GM12891 (cell line): ENCODE measurements at regions not wholly inside any gene's neighbourhood (a gene's known extent, or its start where the extent isn't known, plus 50 kb on each side); places are given as distances from the start of the nearest gene placed in this dataset.

Experiments
- DNase-seq: peaks from one replicate; pipeline ENCODE4 v3.0.0; 2011; ENCODE audit warnings: low spot score; ENCODE audit not compliant: insufficient read length
- FAIRE-seq: peaks from 2 replicates; lab custom pipeline; 2011; peaks lifted over from hg19 to GRCh38; lab: Jason Lieb, UNC
- PAX5 ChIP-seq: IDR thresholded peaks from 2 replicates; pipeline ENCODE4 v1.6.1; 2011; ENCODE audit warnings: low read length, moderate library complexity, mild to moderate bottlenecking; ENCODE audit not compliant: insufficient read depth, severe bottlenecking
- POLR2A ChIP-seq: IDR thresholded peaks from 2 replicates; pipeline ENCODE4 v1.6.1; 2011; ENCODE audit warnings: low read depth, low read length, control low read depth
- POLR2AphosphoS5 ChIP-seq: IDR thresholded peaks from 2 replicates; pipeline ENCODE4 v1.6.1; 2011; ENCODE audit warnings: low read depth, low read length, control low read depth
- POU2F2 ChIP-seq: IDR thresholded peaks from 2 replicates; pipeline ENCODE4 v1.6.1; 2011; ENCODE audit warnings: low read depth, mild to moderate bottlenecking, control low read depth, low read length, moderate library complexity
- SPI1 ChIP-seq: IDR thresholded peaks from 2 replicates; pipeline ENCODE4 v1.6.1; 2011; ENCODE audit warnings: low read depth, low read length, control low read depth
- TAF1 ChIP-seq: IDR thresholded peaks from 2 replicates; pipeline ENCODE4 v1.6.1; 2011; ENCODE audit warnings: low read depth, low read length, control low read depth

DNA sequence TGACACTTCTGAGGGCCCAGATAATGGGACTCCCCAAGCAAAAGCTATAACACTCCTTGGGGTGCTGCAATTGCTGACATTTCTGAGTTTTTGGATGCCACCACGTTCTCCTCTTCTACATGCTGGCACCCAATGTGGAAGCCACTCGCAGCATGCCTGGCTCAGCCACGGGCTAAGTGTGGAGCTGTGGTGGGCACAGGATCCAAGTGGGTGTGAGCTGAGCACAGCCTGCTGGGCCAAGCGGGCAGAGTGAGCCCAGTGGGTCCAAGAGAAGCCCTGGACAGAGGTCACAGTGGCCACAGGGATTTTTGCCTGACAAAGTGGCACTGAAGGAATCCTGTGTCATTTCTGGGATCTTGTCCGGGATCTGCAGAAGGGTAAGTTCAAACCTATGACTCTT, 213.2 kb downstream of the C6orf118 start:
- FAIRE-seq (no peak), DNase-seq (no peak)
- TF ChIP-seq TAF1 (no peak), POLR2AphosphoS5 (no peak), SPI1 (no peak), POU2F2 (no peak), PAX5 (no peak), POLR2A (no peak)

GRCh38 chr6:165092881-165093595, 216.4 kb downstream of the C6orf118 start:
- DNase-seq (no peak), FAIRE-seq (no peak)
- TF ChIP-seq POLR2A (no peak), PAX5 (no peak), POLR2AphosphoS5 (no peak)

DNA sequence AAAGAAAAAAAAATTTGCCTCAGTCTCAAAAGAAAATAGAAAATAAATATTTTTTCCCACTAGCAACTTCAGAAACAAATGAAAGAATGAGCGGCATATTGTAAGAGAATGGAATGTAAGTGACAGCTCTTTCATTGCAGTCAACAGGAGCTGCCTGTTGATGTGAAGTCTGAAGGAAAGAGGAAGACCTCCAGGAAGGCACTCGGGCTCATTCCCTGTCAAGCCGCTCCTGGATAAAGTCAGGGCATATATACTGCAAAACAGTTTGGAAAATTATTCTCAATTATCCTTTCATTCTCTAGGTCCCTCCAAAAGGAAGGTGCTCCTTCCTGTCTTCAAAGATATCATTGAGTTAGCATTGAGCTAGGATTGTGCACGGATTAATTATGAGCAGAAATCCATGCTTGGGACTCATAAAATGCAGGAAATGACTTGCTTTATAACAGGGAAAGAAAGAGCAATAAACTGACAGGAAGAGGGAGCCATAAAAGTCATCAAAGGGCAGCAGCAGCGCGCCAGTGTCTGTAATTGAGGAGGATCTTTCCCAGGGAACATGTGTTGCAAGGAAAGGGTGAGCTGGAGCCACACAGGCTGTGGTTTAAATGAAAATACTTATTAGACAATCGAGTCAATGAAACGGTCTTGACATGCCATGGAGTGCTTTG, 218.2 kb downstream of the C6orf118 start:
- TF ChIP-seq TAF1 (no peak), POLR2AphosphoS5 (no peak), PAX5 (no peak), POU2F2 (no peak), SPI1 (no peak), POLR2A (no peak)
- DNase-seq (no peak), FAIRE-seq (no peak)

GRCh38 chr6:165090242-165090641, 219.2 kb downstream of the C6orf118 start:
- no peak for DNase-seq
- FAIRE-seq: no peak
- no peak for TF ChIP-seq SPI1
- no peak for TF ChIP-seq POLR2A
- TF ChIP-seq PAX5: no peak
- TF ChIP-seq POU2F2: no peak
- TF ChIP-seq POLR2AphosphoS5: no peak
- TF ChIP-seq TAF1: no peak

DNA sequence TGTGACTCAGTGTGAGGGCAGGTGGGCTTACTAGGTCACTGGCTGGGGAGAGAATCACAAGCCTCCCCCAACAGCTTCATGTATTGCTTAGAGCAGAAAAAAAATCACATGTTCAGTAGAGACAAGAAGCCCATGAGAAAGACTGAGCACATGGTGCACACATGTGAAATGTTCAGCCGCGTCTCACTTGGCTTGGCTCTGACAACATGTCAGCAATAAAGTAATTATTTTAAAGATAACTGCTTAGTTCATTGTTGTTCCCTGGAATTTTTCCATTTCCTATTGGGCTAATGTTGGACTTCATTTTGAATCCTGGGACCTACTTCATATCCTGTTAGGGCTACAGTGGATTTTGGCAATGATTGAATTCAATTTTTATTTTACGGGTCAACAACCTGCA, 222.6 kb downstream of the C6orf118 start:
- no peak for TF ChIP-seq TAF1
- TF ChIP-seq POLR2A: no peak
- no peak for TF ChIP-seq SPI1
- TF ChIP-seq POU2F2: no peak
- TF ChIP-seq PAX5: no peak
- TF ChIP-seq POLR2AphosphoS5: no peak
- FAIRE-seq (no peak), DNase-seq (no peak)

DNA sequence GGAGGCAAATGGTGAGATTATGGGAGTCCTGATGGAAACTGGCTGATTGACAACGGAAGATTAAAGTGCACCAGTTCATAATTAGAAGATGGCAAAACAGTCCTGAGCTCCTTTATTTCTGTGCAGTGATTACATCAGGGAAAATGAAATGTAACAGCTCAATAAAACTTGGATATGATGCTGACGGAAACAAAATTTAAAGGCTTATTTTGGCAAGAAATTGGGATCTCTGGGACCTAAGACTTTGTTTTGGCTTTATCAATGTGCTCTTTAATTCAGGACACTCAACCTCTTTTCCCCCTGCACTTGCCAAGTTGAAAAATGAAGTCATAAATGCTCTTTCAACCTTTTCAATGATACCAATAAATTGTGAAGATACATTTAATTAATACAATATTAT, 226.8 kb downstream of the C6orf118 start:
- FAIRE-seq: no peak

DNA sequence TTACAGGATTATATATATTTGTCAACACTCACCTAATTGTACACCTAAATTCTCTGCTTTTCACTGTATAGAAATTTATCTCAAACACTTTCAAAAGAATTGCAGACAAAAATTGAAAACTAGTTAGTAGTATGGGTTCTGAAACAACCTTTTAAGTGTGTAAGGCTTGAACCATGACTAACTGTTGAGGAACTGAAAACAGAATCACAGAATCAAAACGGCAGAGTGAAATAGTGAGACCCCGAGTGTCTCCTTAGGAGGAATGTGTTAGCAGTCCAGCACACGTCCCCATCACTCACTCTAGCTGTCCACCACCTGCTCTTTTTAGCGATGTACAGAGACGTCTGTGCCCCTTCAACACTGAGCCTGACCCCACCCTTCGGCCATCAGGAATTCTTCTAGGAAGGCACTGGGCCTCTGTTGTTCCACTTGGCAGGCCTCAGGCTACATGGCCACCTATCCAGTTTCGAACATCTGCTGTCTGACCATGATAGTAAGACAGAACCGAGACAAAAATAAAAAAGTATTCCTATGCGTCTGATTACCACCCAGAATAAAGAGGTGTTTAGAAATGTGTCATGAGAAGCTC, 227.4 kb downstream of the C6orf118 start:
- TF ChIP-seq POU2F2: no peak
- TF ChIP-seq SPI1: peak; percentile 69
- DNase-seq: no peak
- no peak for FAIRE-seq

More for the DNA sequence above, 226.8 kb downstream of the C6orf118 start:
- no peak for DNase-seq
- TF ChIP-seq POLR2AphosphoS5: no peak
- TF ChIP-seq SPI1: no peak
- no peak for TF ChIP-seq POLR2A
- TF ChIP-seq TAF1: no peak
- TF ChIP-seq POU2F2: no peak
- TF ChIP-seq PAX5: no peak

DNA sequence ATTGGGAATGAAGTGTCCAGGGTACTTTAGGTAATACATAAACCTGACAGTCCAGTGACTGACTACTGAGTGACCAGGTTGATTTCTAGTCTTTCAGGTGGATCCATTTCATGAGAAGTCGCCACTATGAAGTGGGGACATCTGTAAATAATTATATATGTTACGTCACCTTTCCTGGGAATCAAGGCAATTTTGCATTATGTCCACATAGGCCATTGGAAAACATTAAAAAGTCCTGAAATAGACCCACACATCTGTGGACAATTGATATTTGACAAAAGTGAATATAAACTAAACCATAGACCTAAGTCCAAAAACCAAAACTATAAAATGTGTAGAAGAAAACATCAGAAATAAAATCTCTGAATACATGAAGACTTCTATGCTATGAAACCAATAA, 231.5 kb downstream of the C6orf118 start:
- DNase-seq (no peak), FAIRE-seq (no peak)
- no peak for TF ChIP-seq SPI1
- TF ChIP-seq POU2F2: no peak
- TF ChIP-seq POLR2AphosphoS5: no peak
- no peak for TF ChIP-seq PAX5
- no peak for TF ChIP-seq TAF1
- no peak for TF ChIP-seq POLR2A

GRCh38 chr6:165071906-165072305, 237.5 kb downstream of the C6orf118 start:
- no peak for FAIRE-seq
- no peak for DNase-seq
- TF ChIP-seq POLR2A: no peak
- TF ChIP-seq POLR2AphosphoS5: no peak
- TF ChIP-seq SPI1: no peak
- no peak for TF ChIP-seq TAF1
- TF ChIP-seq POU2F2: no peak
- TF ChIP-seq PAX5: no peak
